IMR-90 (cell line): ENCODE measurements at regions not wholly inside any gene's neighbourhood (a gene's known extent, or its start where the extent isn't known, plus 50 kb on each side); places are given as distances from the start of the nearest gene placed in this dataset.

Experiments used
- ATAC-seq: fragments of 200-7000 bp; cut with Tn5 transposase; 2 replicates; pipeline ENCODE4 v1.9.1; 2020; ENCODE audit warnings: low read depth, mild to moderate bottlenecking, moderate library complexity
- BruUV-seq: library from RNA; stranded (reverse); fragments of 400-500 nt; replicated peaks from 2 replicates; lab custom pipeline; 2021; lab: Mats Ljungman, UMichigan
- CTCF ChIA-PET: fragments of 300-600 bp; formaldehyde crosslinking; extraction: SDS; loops from one replicate; lab custom pipeline; 2021; ENCODE audit warnings: antibody characterized with exemption; lab: Yijun Ruan, JAX
- POLR2A ChIA-PET: fragments of 300-600 bp; sonication (Branson Sonifier 250); formaldehyde crosslinking; loops from one replicate; lab custom pipeline; 2022; ENCODE audit warnings: antibody characterized with exemption; ENCODE audit not compliant: unreplicated experiment; lab: Charles Lee
- DNase-seq: peaks from one replicate; pipeline ENCODE4 v3.0.0; 2013
- H2AFZ ChIP-seq: replicated peaks from 2 replicates; pipeline ENCODE3; 2013; ENCODE audit warnings: low read length, mild to moderate bottlenecking; ENCODE audit not compliant: poor library complexity
- H2AK5ac ChIP-seq: 2 replicates; pipeline ENCODE4 v1.6.1; 2013; ENCODE audit warnings: low read depth, low read length, inconsistent platforms
- H2AK9ac ChIP-seq: replicated peaks from 2 replicates; pipeline ENCODE3; 2013; ENCODE audit warnings: mild to moderate bottlenecking, low read depth, low read length, moderate library complexity; ENCODE audit not compliant: poor library complexity
- H2BK120ac ChIP-seq: 2 replicates; pipeline ENCODE4 v1.6.1; 2013; ENCODE audit warnings: low read depth, low read length, inconsistent platforms
- H2BK15ac ChIP-seq: 3 replicates; pipeline ENCODE4 v1.6.1; 2013; ENCODE audit warnings: low read depth, low read length, inconsistent platforms
- H2BK20ac ChIP-seq: 2 replicates; pipeline ENCODE4 v1.6.1; 2013; ENCODE audit warnings: low read depth, mild to moderate bottlenecking, inconsistent platforms, low read length, moderate library complexity
- H2BK5ac ChIP-seq: 2 replicates; pipeline ENCODE4 v1.6.1; 2013; ENCODE audit warnings: mild to moderate bottlenecking, low read depth, low read length, inconsistent platforms; ENCODE audit not compliant: poor library complexity, severe bottlenecking
- H3K14ac ChIP-seq: replicated peaks from 2 replicates; pipeline ENCODE4 v1.6.1; 2013; ENCODE audit warnings: low read depth, low read length, inconsistent platforms
- H3K18ac ChIP-seq: 2 replicates; pipeline ENCODE4 v1.6.1; 2013; ENCODE audit warnings: low read depth, low read length, control low read depth
- H3K23ac ChIP-seq: 2 replicates; pipeline ENCODE4 v1.6.1; 2013; ENCODE audit warnings: low read depth, low read length, inconsistent platforms
- H3K27ac ChIP-seq: 2 replicates; pipeline ENCODE4 v1.5.1; 2013; ENCODE audit warnings: mild to moderate bottlenecking, control low read depth, low read length; ENCODE audit not compliant: insufficient read depth
- H3K27me3 ChIP-seq: 2 replicates; pipeline ENCODE4 v1.6.1; 2013; ENCODE audit warnings: low read length; ENCODE audit not compliant: control insufficient read depth, insufficient read depth
- H3K36me3 ChIP-seq: 2 replicates; pipeline ENCODE4 v1.6.1; 2013; ENCODE audit warnings: low read length, mixed read lengths; ENCODE audit not compliant: control insufficient read depth, insufficient read depth
- H3K4ac ChIP-seq: 2 replicates; pipeline ENCODE4 v1.6.1; 2013; ENCODE audit warnings: low read depth, low read length, inconsistent platforms
- H3K4me1 ChIP-seq: 2 replicates; pipeline ENCODE4 v1.6.1; 2013; ENCODE audit warnings: low read length, mixed read lengths; ENCODE audit not compliant: control insufficient read depth, insufficient read depth
- H3K4me2 ChIP-seq: 2 replicates; pipeline ENCODE4 v1.6.1; 2013; ENCODE audit warnings: low read depth, mild to moderate bottlenecking, control low read depth, low read length, moderate library complexity
- H3K4me3 ChIP-seq: 2 replicates; pipeline ENCODE4 v1.5.1; 2013; ENCODE audit warnings: low read depth, mild to moderate bottlenecking, control low read depth, low read length, moderate library complexity; ENCODE audit not compliant: insufficient read depth
- H3K56ac ChIP-seq: 2 replicates; pipeline ENCODE4 v1.6.1; 2013; ENCODE audit warnings: low read length, inconsistent platforms; ENCODE audit not compliant: insufficient read depth; ENCODE audit errors: extremely low read depth
- H3K79me1 ChIP-seq, 2 experiments: 2 replicates each; pipeline ENCODE4 v1.6.1; 2013; ENCODE audit warnings: low read length in 2 of 2, inconsistent platforms in 1 of 2, low read depth in 1 of 2
- H3K9ac ChIP-seq: 2 replicates; pipeline ENCODE4 v1.6.1; 2013; ENCODE audit warnings: low read depth, low read length, control low read depth
- H3K9me1 ChIP-seq: 2 replicates; pipeline ENCODE4 v1.6.1; 2013; ENCODE audit warnings: low read length, inconsistent platforms; ENCODE audit not compliant: insufficient read depth
- H3K9me3 ChIP-seq: 2 replicates; pipeline ENCODE4 v1.6.1; 2013; ENCODE audit warnings: low read length; ENCODE audit not compliant: control insufficient read depth, insufficient read depth
- H4K20me1 ChIP-seq: 2 replicates; pipeline ENCODE4 v1.6.1; 2013; ENCODE audit warnings: low read length, inconsistent platforms; ENCODE audit not compliant: insufficient read depth
- H4K5ac ChIP-seq: 2 replicates; pipeline ENCODE4 v1.6.1; 2013; ENCODE audit warnings: mild to moderate bottlenecking, low read depth, low read length, control low read depth
- H4K8ac ChIP-seq, 2 experiments: 2 replicates each; pipeline ENCODE4 v1.6.1; 2013; ENCODE audit warnings: low read depth in 2 of 2, low read length in 2 of 2, control low read depth in 1 of 2, inconsistent platforms in 1 of 2
- H4K91ac ChIP-seq: 2 replicates; pipeline ENCODE4 v1.6.1; 2013; ENCODE audit warnings: low read depth, low read length, inconsistent platforms; ENCODE audit not compliant: insufficient read depth
- BHLHE40 ChIP-seq: fragments of 150-350 bp; IDR thresholded peaks from 2 replicates; pipeline ENCODE4 v1.6.1; 2016; ENCODE audit warnings: mild to moderate bottlenecking, low read depth, low read length
- CEBPB ChIP-seq: IDR thresholded peaks from 2 replicates; pipeline ENCODE4 v1.6.1; 2012; ENCODE audit warnings: low read depth, low read length, improper control_type of control experiment
- CHD1 ChIP-seq: IDR thresholded peaks from 2 replicates; pipeline ENCODE4 v1.6.1; 2012; ENCODE audit warnings: low read depth, low read length, improper control_type of control experiment
- ELK1 ChIP-seq: fragments of 150-350 bp; IDR thresholded peaks from 2 replicates; pipeline ENCODE4 v1.6.1; 2016; ENCODE audit warnings: low read depth, mild to moderate bottlenecking, low read length, moderate library complexity, borderline replicate concordance
- FOS ChIP-seq: fragments of 150-350 bp; IDR thresholded peaks from 2 replicates; pipeline ENCODE4 v1.6.1; 2016; ENCODE audit warnings: low read depth, low read length
- MAFK ChIP-seq: IDR thresholded peaks from 2 replicates; pipeline ENCODE4 v1.6.1; 2012; ENCODE audit warnings: low read depth, low read length, improper control_type of control experiment
- MAZ ChIP-seq: IDR thresholded peaks from 2 replicates; pipeline ENCODE4 v1.6.1; 2012; ENCODE audit warnings: low read depth, mild to moderate bottlenecking, low read length, improper control_type of control experiment, moderate library complexity, borderline replicate concordance
- MXI1 ChIP-seq: IDR thresholded peaks from 2 replicates; pipeline ENCODE4 v1.6.1; 2012; ENCODE audit warnings: low read depth, mild to moderate bottlenecking, low read length, moderate library complexity, borderline replicate concordance
- NFE2L2 ChIP-seq: fragments of 150-350 bp; IDR thresholded peaks from 2 replicates; pipeline ENCODE4 v1.6.1; 2016; ENCODE audit warnings: low read depth, mild to moderate bottlenecking, low read length
- POLR2A ChIP-seq: IDR thresholded peaks from 2 replicates; pipeline ENCODE4 v1.6.1; 2012; ENCODE audit warnings: mild to moderate bottlenecking, low read depth, low read length
- RAD21 ChIP-seq: IDR thresholded peaks from 2 replicates; pipeline ENCODE4 v1.6.1; 2012; ENCODE audit warnings: low read length, improper control_type of control experiment
- RCOR1 ChIP-seq: IDR thresholded peaks from 2 replicates; pipeline ENCODE4 v1.6.1; 2012; ENCODE audit warnings: mild to moderate bottlenecking, low read length, improper control_type of control experiment; ENCODE audit not compliant: insufficient replicate concordance
- RFX5 ChIP-seq: IDR thresholded peaks from 2 replicates; pipeline ENCODE4 v1.8.0; 2012; ENCODE audit warnings: low read depth, mild to moderate bottlenecking, low read length, moderate library complexity
- SMC3 ChIP-seq: fragments of 150-350 bp; IDR thresholded peaks from 2 replicates; pipeline ENCODE4 v1.6.1; 2016; ENCODE audit warnings: low read depth, mild to moderate bottlenecking, antibody characterized with exemption, low read length, moderate library complexity
- USF2 ChIP-seq: fragments of 150-350 bp; IDR thresholded peaks from 2 replicates; pipeline ENCODE4 v1.6.1; 2017; ENCODE audit warnings: mild to moderate bottlenecking, antibody characterized with exemption, low read length, low read depth
- WGBS, 2 experiments: methylation state at CpG; one replicate each; pipeline versions ENCODE4 v1.1.5 to v1.1.7; 2013; ENCODE audit warnings: missing lambda C conversion rate in 2 of 2; ENCODE audit not compliant: insufficient read length in 1 of 2; ENCODE audit errors: extremely low coverage in 2 of 2; 5-methylcytosine and 5-hydroxymethylcytosine counted together
- dilution Hi-C: fragments of 300-500 bp; cut with HindIII; formaldehyde crosslinking; loops from one replicate; pipeline ENCODE4 v1.14.3; 2018; ENCODE audit warnings: low sequenced_read_pairs; ENCODE audit not compliant: unreplicated experiment
- in situ Hi-C: fragments of 300-500 bp; cut with MboI; formaldehyde crosslinking; loops from 3 replicates; pipeline ENCODE4 v1.14.3; 2019; ENCODE audit warnings: low sequenced_read_pairs, inconsistent platforms, mixed read lengths
- intact Hi-C: fragments of 100-400 bp; cut with micrococcal nuclease; formaldehyde crosslinking; loops from 2 replicates; pipeline ENCODE4 v1.10.0; 2022
- TF ChIP-seq, protein P1 (sequence below): conservative IDR thresholded peaks from 2 replicates; pipeline ENCODE4 v1.5.1; 2012; ENCODE audit warnings: mild to moderate bottlenecking, low read depth, low read length, improper control_type of control experiment

DNA sequence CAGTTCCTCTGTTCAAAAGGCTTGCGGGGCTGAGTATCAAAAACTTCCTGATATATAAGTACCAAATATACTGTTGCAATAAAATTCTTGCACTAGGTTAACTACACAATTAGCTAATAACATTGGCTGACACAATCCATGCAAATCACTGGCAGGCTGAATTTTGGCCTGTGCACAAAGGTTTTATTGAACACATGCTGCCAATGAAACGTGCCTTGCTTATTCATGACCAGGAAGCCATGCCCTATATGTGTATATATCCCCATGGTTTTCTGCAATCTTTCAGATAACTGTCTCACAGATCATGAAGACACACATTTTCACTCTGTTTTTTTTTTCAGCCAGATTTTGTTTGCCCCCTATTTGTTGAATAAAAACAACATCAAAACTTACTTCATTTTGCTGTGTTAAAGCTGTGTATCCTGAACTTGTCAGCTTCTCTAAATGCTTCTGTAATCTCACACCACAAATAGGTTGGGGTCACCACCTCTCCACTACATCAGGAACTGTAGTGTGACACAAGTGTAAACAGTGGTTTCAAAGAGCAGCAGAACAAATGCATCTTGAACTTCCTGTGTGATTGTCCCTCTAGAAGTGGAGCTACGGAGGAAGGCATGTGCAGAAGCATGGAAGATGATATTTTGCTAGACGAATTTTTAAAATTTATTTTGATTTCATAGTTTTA is 920.7 kb upstream of the NR2F2 start:
- intact Hi-C loops = loop anchor here (5.0 kb wide), 2 partner anchors 152 to 918 kb away; no protein-coding TSS in a partner anchor
- CTCF ChIA-PET = interaction anchor here (1.0 kb wide), 1 partner anchor 8 kb away, joined by 3 read pairs; no protein-coding TSS in a partner anchor
- Histone ChIP-seq H4K91ac (no peak overlapping the region), H3K27ac (no peak overlapping the region), H2AK5ac (no peak overlapping the region), H2BK15ac (no peak overlapping the region), H3K4me2 (no peak overlapping the region), H3K79me1 (no peaks in the 10 kb centered on the region), H2AK9ac (no peak overlapping the region), H3K4ac (no peak overlapping the region), H2BK20ac (no peak overlapping the region), H4K5ac (no peak overlapping the region), H2BK5ac (no peak overlapping the region), H3K4me3 (no peak overlapping the region), H3K4me1 (peaks cover 6% of the 10 kb centered on the region), H3K27me3 (no peaks in the 10 kb centered on the region), H2AFZ (no peak overlapping the region), H2BK120ac (peak overlapping the region; percentile 27; the same call in 1 of the 2 replicates), H4K8ac (no peak overlapping the region), H3K18ac (no peak overlapping the region), H4K20me1 (no peaks in the 10 kb centered on the region), H3K9me3 (no peaks in the 10 kb centered on the region), H3K36me3 (no peaks in the 10 kb centered on the region), H3K9ac (no peak overlapping the region), H3K9me1 (peaks cover 3% of the 10 kb centered on the region; the same call in 1 of the 2 replicates), H3K56ac (no peak overlapping the region), H3K14ac (no peak overlapping the region), H3K23ac (no peak overlapping the region)
- BruUV-seq = no TSS peak
- DNase-seq (peak; percentile 32), ATAC-seq (no peak)
- in situ Hi-C loops = no loop called here
- dilution Hi-C loops = no loop called here
- POLR2A ChIA-PET = no interaction called here
- no peak for TF ChIP-seq FOS
- no peak for TF ChIP-seq CEBPB
- no peak for TF ChIP-seq SMC3
- no peak for TF ChIP-seq RAD21
- no peak for TF ChIP-seq BHLHE40
- TF ChIP-seq, protein P1, sequence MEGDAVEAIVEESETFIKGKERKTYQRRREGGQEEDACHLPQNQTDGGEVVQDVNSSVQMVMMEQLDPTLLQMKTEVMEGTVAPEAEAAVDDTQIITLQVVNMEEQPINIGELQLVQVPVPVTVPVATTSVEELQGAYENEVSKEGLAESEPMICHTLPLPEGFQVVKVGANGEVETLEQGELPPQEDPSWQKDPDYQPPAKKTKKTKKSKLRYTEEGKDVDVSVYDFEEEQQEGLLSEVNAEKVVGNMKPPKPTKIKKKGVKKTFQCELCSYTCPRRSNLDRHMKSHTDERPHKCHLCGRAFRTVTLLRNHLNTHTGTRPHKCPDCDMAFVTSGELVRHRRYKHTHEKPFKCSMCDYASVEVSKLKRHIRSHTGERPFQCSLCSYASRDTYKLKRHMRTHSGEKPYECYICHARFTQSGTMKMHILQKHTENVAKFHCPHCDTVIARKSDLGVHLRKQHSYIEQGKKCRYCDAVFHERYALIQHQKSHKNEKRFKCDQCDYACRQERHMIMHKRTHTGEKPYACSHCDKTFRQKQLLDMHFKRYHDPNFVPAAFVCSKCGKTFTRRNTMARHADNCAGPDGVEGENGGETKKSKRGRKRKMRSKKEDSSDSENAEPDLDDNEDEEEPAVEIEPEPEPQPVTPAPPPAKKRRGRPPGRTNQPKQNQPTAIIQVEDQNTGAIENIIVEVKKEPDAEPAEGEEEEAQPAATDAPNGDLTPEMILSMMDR = no peak
- no peak for TF ChIP-seq NFE2L2
- TF ChIP-seq MAZ = no peak
- no peak for TF ChIP-seq USF2
- no peak for TF ChIP-seq RFX5
- TF ChIP-seq POLR2A = no peak
- no peak for TF ChIP-seq CHD1
- TF ChIP-seq MXI1 = no peak
- no peak for TF ChIP-seq MAFK
- TF ChIP-seq RCOR1 = no peak
- TF ChIP-seq ELK1 = no peak
- 20% methylated on average over 1 of the region's 4 CpGs; no CpG with 5 or more reads in 1 of the 2 experiments for WGBS, 2 experiments
